GM21619 (cell line): ENCODE measurements at regions not wholly inside any gene's neighbourhood (a gene's known extent, or its start where the extent isn't known, plus 50 kb on each side); places are given as distances from the start of the nearest gene placed in this dataset.
"Not testable (repeated sequence)": the region's sequence is repeated elsewhere in the genome, so short reads cannot be mapped to it uniquely, and the experiment has no call there.

Experiments used
- ATAC-seq: cut with Tn5 transposase; IDR thresholded peaks from one replicate; pipeline ENCODE4 v1.9.1; 2021; ENCODE audit not compliant: unreplicated experiment

GRCh38 chr7:156046031-156046560 is 233.8 kb upstream of the SHH start:
- ATAC-seq = no peak

- ATAC-seq = no peak
Measured at GRCh38 chr7:156043416-156044178, 231.3 kb upstream of the SHH start.

GRCh38 chr7:156041398-156041797 is 229.1 kb upstream of the SHH start:
- ATAC-seq = no peak

- ATAC-seq = no peak
Measured at GRCh38 chr7:156039971-156040677, 227.9 kb upstream of the SHH start.

- ATAC-seq = no peak
Measured at GRCh38 chr7:156039194-156039593, 226.9 kb upstream of the SHH start.

- no peak for ATAC-seq
Measured at GRCh38 chr7:156038345-156038744, 226.1 kb upstream of the SHH start.

GRCh38 chr7:156036153-156036552 is 223.9 kb upstream of the SHH start:
- no peak for ATAC-seq

GRCh38 chr7:156035387-156035786 is 223.1 kb upstream of the SHH start:
- ATAC-seq = not testable (repeated sequence)

- peak; percentile 73 for ATAC-seq
Measured at GRCh38 chr7:156034397-156034796, 222.1 kb upstream of the SHH start.

GRCh38 chr7:156032973-156033372 is 220.7 kb upstream of the SHH start:
- no peak for ATAC-seq

- ATAC-seq = no peak
Measured at GRCh38 chr7:156031679-156032478, 219.6 kb upstream of the SHH start.

GRCh38 chr7:156029460-156030007 is 217.3 kb upstream of the SHH start:
- ATAC-seq = no peak

- no peak for ATAC-seq
Measured at GRCh38 chr7:156028521-156028920, 216.3 kb upstream of the SHH start.

GRCh38 chr7:156027821-156028220 is 215.6 kb upstream of the SHH start:
- ATAC-seq = no peak

- no peak for ATAC-seq
Measured at GRCh38 chr7:156026603-156027002, 214.3 kb upstream of the SHH start.

- no peak for ATAC-seq
Measured at GRCh38 chr7:156026076-156026600, 213.9 kb upstream of the SHH start.

GRCh38 chr7:156025675-156026074 is 213.4 kb upstream of the SHH start:
- ATAC-seq = no peak

GRCh38 chr7:156024201-156024600 is 211.9 kb upstream of the SHH start:
- no peak for ATAC-seq

- ATAC-seq = no peak
Measured at GRCh38 chr7:156022483-156023459, 210.5 kb upstream of the SHH start.

GRCh38 chr7:156021471-156021870 is 209.2 kb upstream of the SHH start:
- no peak for ATAC-seq
